Loucy (cell line): ENCODE measurements at regions not wholly inside any gene's neighbourhood (a gene's known extent, or its start where the extent isn't known, plus 50 kb on each side); places are given as distances from the start of the nearest gene placed in this dataset.

Experiments used
- H2AFZ ChIP-seq: fragments of 200-600 bp; sonication (generic); 2 replicates; pipeline ENCODE4 v1.6.0; 2016; ENCODE audit warnings: antibody characterized with exemption, mild to moderate bottlenecking, low read length, moderate library complexity
- H3F3A ChIP-seq: fragments of 200-600 bp; 2 replicates; pipeline ENCODE4 v1.6.0; 2016; ENCODE audit warnings: antibody characterized with exemption, low read depth, mild to moderate bottlenecking
- H3K27me3 ChIP-seq: fragments of 200-600 bp; sonication (generic); 2 replicates; pipeline ENCODE4 v1.6.1; 2014; ENCODE audit warnings: low read length, mild to moderate bottlenecking; ENCODE audit not compliant: insufficient read depth, poor library complexity, severe bottlenecking
- H3K36me3 ChIP-seq: fragments of 200-600 bp; sonication (generic); 2 replicates; pipeline ENCODE4 v1.6.1; 2016; ENCODE audit warnings: low read length; ENCODE audit not compliant: insufficient read depth
- H3K4me1 ChIP-seq: fragments of 200-600 bp; sonication (generic); 2 replicates; pipeline ENCODE4 v1.5.1; 2014; ENCODE audit warnings: low read length, mild to moderate bottlenecking; ENCODE audit not compliant: insufficient read depth, poor library complexity, severe bottlenecking
- H3K4me2 ChIP-seq: fragments of 200-600 bp; sonication (generic); 2 replicates; pipeline ENCODE4 v1.6.0; 2014; ENCODE audit warnings: antibody characterized with exemption, low read length, low read depth, mild to moderate bottlenecking; ENCODE audit not compliant: poor library complexity, severe bottlenecking
- H3K4me3 ChIP-seq: fragments of 200-600 bp; sonication (generic); 2 replicates; pipeline ENCODE4 v1.5.1; 2014; ENCODE audit warnings: low read length, mild to moderate bottlenecking, mixed read lengths; ENCODE audit not compliant: poor library complexity, severe bottlenecking
- H3K79me2 ChIP-seq: fragments of 200-600 bp; sonication (generic); 2 replicates; pipeline ENCODE4 v1.6.1; 2014; ENCODE audit warnings: low read length; ENCODE audit not compliant: insufficient read depth
- H3K9ac ChIP-seq: fragments of 200-600 bp; sonication (generic); 2 replicates; pipeline ENCODE4 v1.6.0; 2014; ENCODE audit warnings: mild to moderate bottlenecking, low read depth, low read length, moderate library complexity; ENCODE audit not compliant: poor library complexity, severe bottlenecking
- H3K9me2 ChIP-seq: fragments of 200-600 bp; sonication (generic); replicated peaks from 2 replicates; pipeline ENCODE4 v1.6.1; 2016; ENCODE audit warnings: low read depth, low read length, mixed read lengths
- H3K9me3 ChIP-seq: fragments of 200-600 bp; sonication (generic); 2 replicates; pipeline ENCODE4 v1.6.1; 2014; ENCODE audit warnings: mild to moderate bottlenecking, antibody characterized with exemption, low read length, low read depth; ENCODE audit not compliant: insufficient read depth
- H4K20me1 ChIP-seq: fragments of 200-600 bp; sonication (generic); 2 replicates; pipeline ENCODE4 v1.6.0; 2014; ENCODE audit warnings: antibody characterized with exemption, low read length, mild to moderate bottlenecking; ENCODE audit not compliant: insufficient read depth, poor library complexity, severe bottlenecking
- CTCF ChIP-seq: fragments of 200-600 bp; sonication (generic); conservative IDR thresholded peaks from 2 replicates; pipeline ENCODE4 v1.5.1; 2014; ENCODE audit warnings: mild to moderate bottlenecking, antibody characterized with exemption, low read length
- EZH2phosphoT487 ChIP-seq: fragments of 200-600 bp; IDR thresholded peaks from 2 replicates; pipeline ENCODE4 v1.6.1; 2018; ENCODE audit warnings: antibody characterized with exemption, mild to moderate bottlenecking, moderate library complexity, borderline replicate concordance

GRCh38 chr19:30102239-30102638 is 160.2 kb downstream of the URI1 start:
- TF ChIP-seq CTCF (no peak), EZH2phosphoT487 (no peak)
- Histone ChIP-seq H3K27me3 (no peaks in the 10 kb centered on the region), H4K20me1 (no peaks in the 10 kb centered on the region), H3K9ac (no peak overlapping the region), H3K9me3 (no peaks in the 10 kb centered on the region), H3K4me1 (no peaks in the 10 kb centered on the region), H3K4me3 (no peak overlapping the region), H3K79me2 (no peaks in the 10 kb centered on the region), H3K9me2 (no peaks in the 10 kb centered on the region), H3K4me2 (no peak overlapping the region), H3F3A (no peaks in the 10 kb centered on the region), H2AFZ (no peak overlapping the region), H3K36me3 (no peaks in the 10 kb centered on the region)

- Histone ChIP-seq H3F3A (no peaks in the 10 kb centered on the region), H3K9me3 (no peaks in the 10 kb centered on the region), H3K27me3 (no peaks in the 10 kb centered on the region), H2AFZ (no peak overlapping the region), H4K20me1 (no peaks in the 10 kb centered on the region), H3K9me2 (no peaks in the 10 kb centered on the region), H3K4me1 (no peaks in the 10 kb centered on the region), H3K4me2 (no peak overlapping the region), H3K36me3 (no peaks in the 10 kb centered on the region), H3K79me2 (no peaks in the 10 kb centered on the region), H3K9ac (no peak overlapping the region), H3K4me3 (no peak overlapping the region)
- no peak for TF ChIP-seq CTCF
These were observed 160.6 kb downstream of the URI1 start for GRCh38 chr19:30102666-30103065.

- H3K79me2 ChIP-seq: no peaks in the 10 kb centered on the region
- no peak overlapping the region for H3K9ac ChIP-seq
- H3K4me3 ChIP-seq: no peak overlapping the region
- H3K4me2 ChIP-seq: no peak overlapping the region
- H3K9me2 ChIP-seq: no peaks in the 10 kb centered on the region
- no peak overlapping the region for H2AFZ ChIP-seq
- H3K36me3 ChIP-seq: no peaks in the 10 kb centered on the region
- H3F3A ChIP-seq: no peaks in the 10 kb centered on the region
- no peaks in the 10 kb centered on the region for H3K4me1 ChIP-seq
- no peaks in the 10 kb centered on the region for H3K27me3 ChIP-seq
- no peaks in the 10 kb centered on the region for H3K9me3 ChIP-seq
- TF ChIP-seq EZH2phosphoT487 (no peak), CTCF (no peak)
- no peaks in the 10 kb centered on the region for H4K20me1 ChIP-seq
These were observed 161.9 kb downstream of the URI1 start for GRCh38 chr19:30103981-30104380.
